ENCODE measurements at regions not wholly inside any gene's neighbourhood (a gene's known extent, or its start where the extent isn't known, plus 50 kb on each side); places are given as distances from the start of the nearest gene placed in this dataset.

DNA sequence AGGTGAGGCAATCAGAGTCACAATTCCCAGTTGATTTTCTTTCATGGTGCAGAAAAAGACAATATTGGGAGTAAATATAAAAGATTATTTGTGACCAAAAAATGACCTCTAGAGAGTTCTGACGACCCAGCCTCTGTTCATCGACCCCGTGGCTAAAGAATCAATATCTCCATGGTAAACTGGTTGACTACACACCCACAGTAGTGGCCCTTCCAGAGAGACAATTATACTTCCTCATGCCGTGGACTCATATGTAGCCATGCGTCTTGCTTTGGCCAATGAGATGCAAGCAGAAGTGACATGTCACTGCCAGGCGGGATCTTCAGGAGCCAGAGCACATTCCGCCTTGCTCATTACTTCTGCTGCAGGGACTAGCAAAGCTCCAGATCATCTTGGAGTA is 163.3 kb upstream of the RAD23B start:
- no peak for FAIRE-seq

DNA sequence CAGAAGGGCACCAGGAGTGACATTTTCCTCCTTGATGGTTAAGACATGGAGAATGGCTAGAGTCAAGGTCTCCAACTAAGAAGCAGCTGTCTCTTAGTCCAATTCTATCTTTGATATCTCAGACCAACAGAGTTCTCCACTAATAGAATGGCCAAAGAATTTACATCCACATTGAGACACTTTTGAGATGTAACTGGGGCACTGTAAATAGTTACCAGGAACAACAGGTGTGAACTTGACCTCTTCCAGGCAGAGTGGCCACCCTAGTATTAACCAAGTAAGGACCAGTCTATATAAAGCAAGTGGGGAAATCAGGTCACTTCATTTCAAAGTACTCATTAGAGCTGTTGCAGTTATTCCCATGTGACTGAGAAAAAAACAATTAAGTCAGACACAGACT is 159.7 kb upstream of the RAD23B start:
- no peak for FAIRE-seq

DNA sequence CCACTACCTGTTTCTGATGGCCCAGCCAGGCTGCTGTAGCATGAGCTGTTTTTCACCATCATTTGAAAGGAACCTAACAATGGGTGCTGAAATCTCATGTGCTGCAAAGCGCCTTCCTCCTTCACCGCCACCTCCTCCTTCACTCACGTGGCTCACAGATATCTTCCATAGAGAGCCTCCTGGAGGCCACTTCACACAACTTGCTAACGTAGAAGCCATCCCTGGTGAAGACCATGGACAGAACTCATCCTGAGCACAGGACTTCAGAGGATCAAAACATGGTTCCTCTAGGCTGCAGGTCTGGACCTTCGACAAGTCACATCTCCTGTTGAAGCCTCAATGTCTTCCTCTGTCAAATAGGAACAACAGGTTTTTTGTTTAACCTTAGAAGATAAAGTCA is 155.5 kb upstream of the RAD23B start:
- no peak for FAIRE-seq

DNA sequence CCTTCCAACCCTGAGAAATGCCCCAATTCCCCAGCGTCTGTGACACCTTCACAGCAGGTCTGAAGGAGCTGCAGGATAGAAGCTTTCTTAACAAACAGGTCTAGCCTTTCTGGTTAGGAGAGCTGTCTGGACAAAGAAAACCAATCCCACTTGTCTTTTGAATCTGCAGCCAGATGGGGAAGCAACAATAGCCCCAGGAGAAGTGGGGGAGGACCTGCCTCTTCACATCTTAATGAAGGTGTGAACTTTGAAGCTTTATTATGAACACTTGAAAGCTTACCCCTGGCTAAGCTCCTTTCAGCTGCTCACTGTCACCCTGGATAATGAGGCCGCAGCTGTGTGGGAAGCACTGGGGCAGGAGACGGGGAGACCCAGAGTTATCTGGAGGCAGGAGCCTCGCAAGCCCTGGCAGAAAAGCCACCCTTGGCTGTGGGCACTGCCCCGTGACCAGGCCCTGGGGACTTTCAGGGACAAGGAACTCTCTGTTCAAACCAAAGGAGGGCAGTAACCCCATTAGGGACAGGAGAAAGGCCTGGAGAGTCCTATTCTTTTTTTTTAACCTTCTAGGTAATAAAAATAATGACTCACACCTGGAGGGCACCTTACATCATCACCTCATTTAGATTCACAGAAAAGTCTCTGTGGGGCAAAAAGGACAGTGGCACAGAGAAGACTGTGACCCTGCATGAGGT is 151.8 kb upstream of the RAD23B start:
- FAIRE-seq = no peak

DNA sequence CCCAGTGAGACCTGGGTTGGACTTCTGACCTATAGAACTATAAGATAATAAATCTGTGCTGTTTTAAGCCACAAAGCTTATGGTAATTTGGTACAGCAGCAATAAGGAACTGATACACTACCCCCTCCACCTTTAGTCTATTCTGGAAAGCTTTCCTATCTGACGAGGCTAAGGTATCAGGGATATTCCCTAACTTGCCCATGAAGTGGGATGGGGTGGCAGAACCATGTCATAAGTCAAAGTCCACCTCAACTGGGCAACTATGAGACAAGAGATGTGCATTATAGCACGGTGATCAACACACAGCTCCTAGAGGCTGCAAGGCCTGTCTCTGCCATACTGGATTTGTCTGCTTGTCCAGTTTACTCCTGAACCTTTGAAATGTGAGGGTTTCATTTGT is 146.8 kb upstream of the RAD23B start:
- no peak for FAIRE-seq

DNA sequence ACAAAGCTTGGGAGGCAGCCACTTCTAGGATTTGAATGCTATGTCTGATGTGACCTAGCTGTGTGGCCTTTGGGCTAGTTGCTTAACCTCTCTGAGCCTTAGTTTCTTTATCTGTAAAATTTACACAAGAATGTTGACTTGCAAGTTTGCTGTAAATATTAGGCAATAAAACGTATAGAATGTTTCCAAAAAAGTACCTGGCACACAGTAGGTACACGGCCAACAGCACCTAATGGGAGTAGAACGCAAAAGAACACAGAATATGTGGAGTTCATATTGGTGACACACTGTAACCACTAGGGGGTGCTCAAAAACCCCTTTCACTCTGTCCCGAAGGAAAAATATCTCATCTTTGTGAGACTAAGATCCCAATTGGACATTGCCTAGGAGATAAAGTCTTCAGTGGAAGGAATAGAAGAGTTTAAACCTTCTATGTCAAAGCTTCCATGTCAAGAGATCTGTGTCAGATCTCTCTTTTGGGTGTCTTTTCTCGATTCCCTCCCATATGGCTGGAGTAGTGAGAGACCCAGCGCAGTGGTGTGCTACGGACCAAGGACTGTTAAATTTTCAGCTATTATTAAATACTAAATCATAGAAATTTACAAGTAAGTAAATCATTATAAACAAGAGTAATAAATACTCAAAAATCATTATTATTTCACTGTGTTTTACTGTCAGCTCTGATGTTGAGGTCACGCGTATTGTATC is 145.4 kb upstream of the RAD23B start:
- no peak for FAIRE-seq

DNA sequence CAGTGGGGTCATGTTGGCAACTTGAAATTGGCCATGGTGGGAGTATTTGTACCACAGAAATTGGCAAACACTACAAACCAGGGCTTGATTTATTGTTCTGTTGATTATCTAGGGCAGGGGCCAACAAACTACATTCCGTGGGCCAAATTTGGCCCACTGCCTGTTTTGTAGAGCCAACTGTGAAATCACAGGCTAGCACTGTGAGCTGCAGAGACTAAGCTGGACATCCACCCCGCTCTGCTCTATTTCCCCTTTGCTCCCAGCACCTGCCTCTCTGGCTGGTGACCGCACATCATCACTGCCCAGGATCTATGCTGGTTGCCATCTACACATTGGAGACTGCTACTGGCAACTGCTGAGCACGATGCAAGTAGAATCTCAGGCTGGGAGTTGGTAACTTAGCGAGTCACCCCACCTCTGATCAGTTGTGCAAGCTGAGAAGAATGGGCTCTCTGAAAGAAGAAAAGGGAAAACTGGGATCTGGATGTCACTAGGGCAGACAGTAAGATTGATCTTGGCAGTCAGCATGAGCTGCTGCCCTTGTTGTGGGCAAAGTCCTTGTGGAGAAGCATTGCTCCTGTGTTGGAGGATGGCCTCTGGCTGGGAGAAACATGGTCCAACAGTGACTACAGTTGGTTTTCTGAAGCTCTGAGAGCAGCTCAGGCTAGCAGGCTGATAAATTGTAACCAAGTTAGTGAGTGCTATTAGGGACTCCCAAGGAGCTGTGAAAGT is 144.7 kb upstream of the RAD23B start:
- FAIRE-seq = no peak

DNA sequence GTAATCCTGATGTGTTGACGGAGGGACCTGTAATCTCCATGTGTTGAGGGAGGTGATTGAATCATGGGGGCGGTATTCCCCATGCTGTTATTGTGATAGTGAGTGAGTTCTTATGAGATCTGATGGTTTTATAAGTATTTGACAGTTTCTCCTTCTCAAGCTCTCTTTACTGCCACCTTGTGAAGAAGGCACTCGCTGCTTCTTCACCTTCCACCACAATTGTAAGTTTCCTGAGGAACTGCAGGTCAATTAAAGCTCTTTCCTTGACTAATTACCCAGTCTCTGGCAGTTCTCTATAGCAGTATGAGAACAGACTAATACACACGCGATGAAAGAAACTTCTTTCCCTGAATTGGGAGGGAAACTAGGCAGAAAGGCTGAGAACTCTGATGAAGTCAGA is 141.1 kb upstream of the RAD23B start:
- no peak for FAIRE-seq

DNA sequence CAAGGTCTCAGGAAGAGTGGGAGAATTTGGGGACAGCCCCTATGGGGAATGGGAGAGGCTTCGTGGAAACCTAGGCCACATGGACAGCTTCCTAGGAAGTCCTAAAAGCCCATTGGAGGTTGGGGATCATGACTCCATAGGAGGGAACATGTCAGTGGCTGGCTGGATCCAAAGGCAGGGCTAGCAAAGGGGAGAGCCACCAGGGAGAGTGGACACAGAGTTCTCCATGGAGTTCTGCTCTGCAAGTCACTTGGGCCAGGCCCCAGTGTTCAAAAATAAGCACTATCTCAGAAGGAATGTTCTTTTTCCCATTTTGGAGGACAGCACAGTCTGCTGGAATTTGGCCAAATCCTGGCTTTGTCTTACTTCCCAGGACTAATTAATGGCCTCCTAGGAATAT is 140.6 kb upstream of the RAD23B start:
- no peak for FAIRE-seq

DNA sequence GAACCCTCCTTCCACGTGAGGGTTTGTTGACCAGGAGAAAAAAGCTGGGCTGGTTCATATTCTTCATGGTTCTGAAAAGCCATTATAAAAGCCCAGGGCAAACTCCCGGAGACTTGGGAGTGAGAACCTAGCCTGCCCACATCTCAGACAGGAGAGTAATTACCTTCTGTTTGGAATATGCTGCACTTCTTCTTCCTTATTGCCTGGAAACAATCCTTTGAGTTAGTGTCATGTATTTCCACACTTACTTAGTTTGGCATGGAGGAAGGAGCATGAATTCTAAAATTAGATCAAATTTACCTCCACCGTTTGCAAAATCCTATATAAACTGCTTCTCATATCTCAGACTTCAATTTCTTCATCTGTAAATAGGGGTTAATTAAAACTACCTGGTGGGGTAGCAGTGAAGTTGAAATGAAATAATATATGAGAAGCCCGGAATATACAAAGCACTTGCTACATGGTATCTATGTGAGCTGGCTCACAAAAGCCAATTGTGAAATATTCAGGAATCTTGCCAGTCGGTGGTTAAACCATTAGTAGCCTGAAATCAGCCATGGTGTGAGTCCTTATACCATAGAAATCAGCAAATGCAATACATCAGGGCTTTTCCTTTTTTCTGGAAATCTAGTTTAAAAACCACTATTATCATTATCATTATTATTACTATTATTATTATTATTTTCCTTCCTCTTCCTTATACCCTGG is 140.0 kb upstream of the RAD23B start:
- no peak for FAIRE-seq

DNA sequence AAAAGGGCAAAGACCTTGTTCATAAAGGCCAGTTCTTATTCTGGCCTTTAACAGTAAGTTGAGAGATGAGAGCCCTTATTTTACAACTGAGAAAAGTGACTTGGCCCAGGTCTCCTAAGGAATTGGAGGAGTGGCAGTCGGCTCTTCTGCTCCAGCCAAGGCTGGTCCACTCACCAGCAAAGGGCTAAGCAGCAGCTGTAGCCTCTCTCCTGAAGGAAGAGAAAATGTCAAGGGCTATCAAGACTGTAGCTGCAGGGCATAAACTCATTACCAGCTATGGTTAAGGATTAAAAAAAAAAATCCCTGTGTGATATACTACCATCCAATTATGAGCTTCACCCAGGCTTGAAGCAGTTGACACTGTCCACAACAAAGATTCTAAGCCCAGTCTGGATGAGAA is 138.6 kb upstream of the RAD23B start:
- no peak for FAIRE-seq

DNA sequence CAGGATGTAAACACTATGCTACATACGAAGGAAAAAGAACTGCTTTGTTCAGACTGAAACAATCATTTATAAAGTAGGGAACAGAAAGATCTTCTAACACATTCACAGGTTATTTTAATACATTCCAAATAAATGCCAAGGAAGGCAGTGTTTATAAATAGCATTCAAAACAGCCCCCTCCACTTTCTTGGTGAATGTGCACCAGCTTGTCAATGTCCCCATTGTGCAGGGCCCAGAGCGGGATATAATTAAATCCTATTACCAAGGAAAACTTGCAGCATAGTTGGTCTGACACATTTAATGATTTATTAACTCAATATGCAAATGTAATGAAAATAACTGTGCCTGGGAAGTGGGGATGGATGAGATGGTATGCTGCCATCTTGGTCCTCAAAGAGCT is 135.9 kb upstream of the RAD23B start:
- FAIRE-seq = no peak

DNA sequence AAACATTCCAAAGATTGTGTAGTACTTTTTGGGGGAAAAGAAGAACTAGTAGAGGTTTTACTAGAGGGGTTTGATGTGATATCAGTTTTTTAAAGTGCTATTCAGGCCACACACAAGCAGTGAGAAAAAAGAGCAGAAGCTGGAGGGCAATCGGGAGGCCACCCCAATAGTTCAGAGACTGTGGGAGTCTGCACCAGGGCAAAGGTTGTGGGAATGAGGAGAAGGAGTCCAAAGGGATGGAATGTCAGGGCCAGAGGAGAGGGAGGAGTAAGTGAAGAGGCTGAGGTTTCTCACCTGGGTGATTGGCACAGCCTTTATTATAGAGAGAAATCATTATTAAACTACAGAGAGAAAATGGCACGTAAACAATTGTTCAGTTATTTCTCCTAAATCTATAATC is 134.9 kb upstream of the RAD23B start:
- FAIRE-seq = no peak

DNA sequence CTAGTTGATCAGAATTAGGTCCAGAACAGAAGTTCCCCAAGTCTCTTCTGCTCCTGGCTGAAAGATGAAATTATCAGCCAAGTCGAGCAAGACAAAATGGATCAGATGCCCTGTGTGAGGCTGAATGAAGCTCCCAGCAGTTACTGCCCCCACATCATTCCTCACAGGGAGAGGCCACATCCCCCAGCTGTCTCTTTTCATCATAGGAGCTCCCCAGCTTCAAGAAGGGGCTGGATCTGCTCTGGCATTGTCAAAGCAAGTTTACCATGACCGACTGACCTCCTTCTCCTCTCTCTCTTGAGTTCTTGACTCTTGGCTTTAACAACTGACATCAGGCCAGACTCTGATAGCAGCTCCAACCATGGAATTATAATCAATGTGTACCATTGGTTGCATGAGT is 133.3 kb upstream of the RAD23B start:
- FAIRE-seq = no peak

DNA sequence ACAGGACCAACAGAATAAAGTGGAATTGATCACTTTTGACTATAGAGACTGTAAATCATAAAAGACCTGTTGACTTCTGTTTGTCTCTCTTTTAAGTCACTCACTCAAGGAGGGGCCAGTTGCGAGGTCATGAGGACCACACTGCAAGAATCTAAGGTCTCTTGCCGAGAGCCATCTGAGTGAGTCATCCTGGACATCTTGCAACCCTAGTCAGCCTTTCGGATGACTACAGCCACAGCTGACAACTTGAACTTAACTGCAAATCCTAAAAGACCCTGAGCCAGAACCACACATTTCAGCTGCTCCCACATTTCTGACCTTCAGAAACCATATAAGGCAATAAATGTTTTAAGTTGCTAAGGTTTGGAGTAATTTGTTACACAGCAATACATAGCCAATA is 129.7 kb upstream of the RAD23B start:
- no peak for FAIRE-seq

DNA sequence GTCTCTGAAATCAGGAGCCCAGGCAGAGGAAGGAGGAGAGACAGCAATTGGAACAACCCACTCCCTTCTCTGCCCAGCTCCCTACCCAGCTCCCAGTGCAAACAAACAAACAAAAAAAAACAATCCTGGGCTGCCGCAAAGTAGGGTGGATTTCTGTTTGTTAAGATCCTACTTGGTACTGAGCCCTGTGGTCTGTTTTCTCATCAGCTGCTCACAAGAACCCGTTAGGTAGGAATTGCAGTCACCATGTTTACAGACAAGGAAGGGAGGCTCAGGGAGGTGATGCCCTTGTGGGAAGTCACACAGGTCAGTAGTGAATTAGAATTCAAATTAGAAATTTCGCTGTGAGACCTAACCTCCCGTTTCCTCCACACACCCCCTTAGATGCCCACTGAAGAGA is 128.8 kb upstream of the RAD23B start:
- no peak for FAIRE-seq

DNA sequence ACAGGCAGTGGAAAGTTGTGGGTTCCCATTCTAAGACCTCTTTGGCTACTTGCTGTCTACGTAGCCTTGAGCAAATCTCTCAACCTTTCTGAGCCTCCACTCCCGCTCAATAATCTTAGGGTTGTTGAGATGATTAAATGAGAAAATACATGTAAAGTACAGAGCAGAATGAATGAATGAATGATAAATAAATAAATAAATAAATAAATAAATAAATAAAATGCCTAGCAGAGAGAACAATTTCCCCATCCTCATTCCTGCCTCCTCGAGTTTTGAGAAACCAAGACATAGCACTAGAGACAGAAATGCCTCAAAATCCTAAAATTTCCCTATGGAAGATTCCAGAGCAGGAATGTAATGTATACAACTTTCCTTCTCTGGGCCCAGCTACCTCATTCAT is 128.3 kb upstream of the RAD23B start:
- no peak for FAIRE-seq

DNA sequence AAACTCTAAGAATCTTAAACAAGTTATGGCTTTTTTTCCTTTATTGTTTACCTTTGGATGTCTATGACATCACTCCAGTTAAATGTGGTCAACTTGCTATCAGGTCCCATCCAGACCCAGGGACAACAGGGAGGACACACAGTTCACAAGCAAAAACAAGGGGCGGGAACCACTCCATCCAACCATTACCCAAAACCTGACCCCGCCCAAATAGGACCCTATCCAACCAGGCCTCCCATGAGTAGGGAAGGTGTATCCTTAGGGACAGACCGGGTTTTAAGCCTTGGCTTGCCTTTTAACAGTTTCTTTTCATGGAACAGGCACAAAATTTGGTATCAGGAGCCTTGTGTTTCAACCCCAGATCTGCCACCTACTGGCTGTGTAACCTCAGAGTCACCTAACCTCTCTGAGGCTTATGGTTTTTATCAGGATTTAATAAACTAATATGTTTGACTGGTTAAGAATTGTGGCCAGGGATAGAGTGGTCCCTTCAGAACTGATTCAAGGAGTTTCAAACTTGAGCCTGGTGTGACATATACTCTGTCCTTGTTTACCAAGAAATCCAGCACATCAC is 127.7 kb upstream of the RAD23B start:
- no peak for FAIRE-seq

DNA sequence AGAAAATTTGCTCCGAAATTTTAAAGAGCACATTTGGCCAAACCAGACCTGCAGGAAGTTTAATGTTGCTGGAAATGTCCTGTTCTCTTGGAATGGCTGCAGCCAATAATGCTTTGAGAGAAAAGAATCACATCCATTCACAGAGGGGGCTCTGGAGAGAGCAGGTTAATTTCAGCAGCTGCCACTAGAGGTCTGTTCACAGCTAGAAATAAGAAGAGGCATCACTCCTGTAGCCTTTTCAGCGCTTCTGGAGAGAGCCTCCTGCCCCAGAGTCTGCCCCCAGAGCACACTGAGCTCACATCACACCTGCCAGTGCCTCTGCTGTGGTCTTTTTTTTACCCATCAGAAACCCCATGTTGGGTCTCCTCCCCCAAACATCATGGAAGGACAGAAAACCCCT is 124.8 kb upstream of the RAD23B start:
- no peak for FAIRE-seq

DNA sequence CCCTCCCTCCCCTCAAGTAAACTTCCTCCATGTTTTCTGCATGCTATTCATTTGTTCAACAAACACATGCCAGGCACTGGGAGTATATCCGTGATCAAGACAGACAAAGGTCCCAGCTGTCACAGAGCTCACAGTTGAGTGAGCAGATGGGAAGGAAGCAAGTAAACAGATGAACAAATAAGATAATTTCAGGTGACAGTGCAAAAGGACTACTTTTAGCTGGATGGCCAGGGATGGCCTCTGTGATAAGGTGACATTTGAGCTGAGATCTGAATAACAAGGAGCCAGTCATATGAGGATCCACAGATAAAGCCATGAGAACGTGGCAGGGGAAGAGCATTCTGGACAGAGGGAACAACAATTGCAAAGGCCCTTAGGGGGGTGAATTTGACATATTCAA is 121.7 kb upstream of the RAD23B start:
- FAIRE-seq = no peak

DNA sequence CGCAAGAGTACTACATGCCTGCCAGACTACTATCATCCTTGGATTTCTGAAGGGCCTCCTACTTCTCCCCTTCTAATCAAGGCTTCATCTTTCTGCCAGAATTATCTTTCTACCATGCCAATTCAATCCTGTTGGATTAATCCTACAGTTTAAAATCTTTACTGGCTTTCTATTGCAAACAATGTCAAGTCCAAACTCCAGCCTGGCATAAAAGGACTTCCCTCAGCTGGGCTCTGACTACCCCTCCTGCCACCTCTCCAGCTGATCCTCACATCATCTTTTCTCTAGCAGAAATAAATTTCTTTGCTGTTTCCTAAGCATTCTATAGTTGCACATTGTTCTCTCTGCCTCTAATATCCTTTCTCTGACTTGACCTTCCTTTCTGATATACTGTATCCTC is 119.7 kb upstream of the RAD23B start:
- FAIRE-seq = no peak

DNA sequence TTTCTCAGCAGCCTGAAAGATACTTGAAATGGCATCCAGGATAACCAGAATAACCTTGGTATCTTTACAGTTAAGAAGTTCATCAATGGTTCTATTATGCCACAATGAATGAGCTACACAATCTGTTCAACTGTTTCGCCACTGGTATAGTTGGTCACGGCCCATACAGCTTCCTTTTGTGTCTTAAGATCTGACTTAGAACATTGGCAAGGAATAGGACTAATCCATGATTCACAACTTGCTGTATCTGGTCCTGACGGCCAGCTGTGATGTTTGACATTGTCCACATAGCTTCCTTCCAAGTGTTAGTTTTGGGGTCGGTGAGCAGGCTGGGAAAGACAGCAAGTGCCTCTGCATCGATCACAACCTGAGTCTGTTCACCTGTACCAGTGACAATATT is 113.3 kb upstream of the RAD23B start:
- FAIRE-seq = no peak

DNA sequence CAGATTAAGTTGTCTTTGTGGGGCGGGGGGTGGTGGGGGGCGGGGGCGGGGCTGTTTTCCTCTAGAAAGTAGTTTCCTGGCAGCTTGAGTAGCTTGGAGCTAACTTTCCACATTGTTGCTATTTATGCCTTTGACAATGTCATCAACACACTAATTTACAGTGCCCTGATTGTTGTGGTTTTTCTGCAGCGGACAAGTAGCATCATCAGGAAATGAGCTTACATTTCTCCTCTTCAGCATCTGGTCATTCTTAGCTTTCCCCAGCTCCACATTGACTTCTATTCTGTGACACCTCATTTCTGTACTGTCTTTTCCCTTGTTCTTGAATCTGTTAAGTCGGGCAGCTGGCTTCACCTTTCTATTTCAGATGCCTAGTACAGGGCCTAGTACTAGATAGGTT is 112.3 kb upstream of the RAD23B start:
- FAIRE-seq = no peak

All from TTC549 (cell line).